Neural progenitor cell (in vitro differentiated cells): ENCODE measurements at regions not wholly inside any gene's neighbourhood (a gene's known extent, or its start where the extent isn't known, plus 50 kb on each side); places are given as distances from the start of the nearest gene placed in this dataset.

ENCODE experiments used
- DNase-seq: peaks from one replicate; pipeline ENCODE4 v3.0.0-alpha.2; 2016; ENCODE audit warnings: low spot score
- H2AFZ ChIP-seq: fragments of 200-600 bp; sonication (generic); replicated peaks from 2 replicates; pipeline ENCODE4 v1.6.1; 2016; ENCODE audit warnings: antibody characterized with exemption
- H3F3A ChIP-seq: fragments of 200-600 bp; sonication (generic); 2 replicates; pipeline ENCODE4 v1.6.1; 2016; ENCODE audit warnings: antibody characterized with exemption, low read depth
- H3K27ac ChIP-seq: fragments of 200-600 bp; sonication (generic); 2 replicates; pipeline ENCODE4 v1.5.1; 2016; ENCODE audit warnings: mild to moderate bottlenecking
- H3K27me3 ChIP-seq: fragments of 200-600 bp; sonication (generic); 2 replicates; pipeline ENCODE4 v1.6.1; 2016; ENCODE audit warnings: mild to moderate bottlenecking, moderate library complexity
- H3K36me3 ChIP-seq: fragments of 200-600 bp; sonication (generic); 2 replicates; pipeline ENCODE4 v1.5.1; 2016
- H3K4me1 ChIP-seq: fragments of 200-600 bp; sonication (generic); 2 replicates; pipeline ENCODE4 v1.6.1; 2016; ENCODE audit warnings: mixed run types
- H3K4me2 ChIP-seq: fragments of 200-600 bp; sonication (generic); 2 replicates; pipeline ENCODE4 v1.6.1; 2016
- H3K4me3 ChIP-seq: fragments of 200-600 bp; sonication (generic); 2 replicates; pipeline ENCODE4 v1.5.1; 2016
- H3K79me2 ChIP-seq: fragments of 200-600 bp; sonication (generic); 2 replicates; pipeline ENCODE4 v1.6.1; 2016; ENCODE audit warnings: low read depth
- H3K9ac ChIP-seq: fragments of 200-600 bp; sonication (generic); 2 replicates; pipeline ENCODE4 v1.6.1; 2016
- H3K9me3 ChIP-seq: fragments of 200-600 bp; sonication (generic); 2 replicates; pipeline ENCODE4 v1.5.1; 2016; ENCODE audit warnings: low read depth
- H4K20me1 ChIP-seq: fragments of 200-600 bp; sonication (generic); 2 replicates; pipeline ENCODE4 v1.6.1; 2016; ENCODE audit warnings: low read depth
- H3K27ac Mint-ChIP-seq: 3 replicates; pipeline ENCODE4 v1.8.0; 2021; ENCODE audit warnings: mixed read lengths
- H3K27me3 Mint-ChIP-seq: 2 replicates; pipeline ENCODE4 v1.8.0; 2022; ENCODE audit warnings: low read depth, mild to moderate bottlenecking, inconsistent platforms, moderate library complexity, mixed read lengths; ENCODE audit not compliant: insufficient read depth
- H3K36me3 Mint-ChIP-seq: 3 replicates; pipeline ENCODE4 v1.8.0; 2021; ENCODE audit warnings: mixed read lengths
- H3K4me1 Mint-ChIP-seq: 3 replicates; pipeline ENCODE4 v1.8.0; 2021; ENCODE audit warnings: mixed read lengths
- H3K4me3 Mint-ChIP-seq: 3 replicates; pipeline ENCODE4 v1.8.0; 2021; ENCODE audit warnings: mild to moderate bottlenecking, moderate library complexity, mixed read lengths
- H3K9me3 Mint-ChIP-seq: 3 replicates; pipeline ENCODE4 v1.8.0; 2020; ENCODE audit warnings: mixed read lengths
- EZH2 ChIP-seq: fragments of 200-600 bp; sonication (generic); IDR thresholded peaks from 2 replicates; pipeline ENCODE4 v1.6.1; 2017; ENCODE audit warnings: antibody characterized with exemption, mild to moderate bottlenecking, moderate library complexity
- EZH2phosphoT487 ChIP-seq: fragments of 200-600 bp; sonication (generic); IDR thresholded peaks from 2 replicates; pipeline ENCODE4 v1.6.1; 2017; ENCODE audit warnings: antibody characterized with exemption
- TF ChIP-seq, protein P1 (sequence below): fragments of 200-600 bp; sonication (generic); IDR thresholded peaks from 2 replicates; pipeline ENCODE4 v1.5.1; 2017; ENCODE audit warnings: antibody characterized with exemption, mild to moderate bottlenecking

DNA sequence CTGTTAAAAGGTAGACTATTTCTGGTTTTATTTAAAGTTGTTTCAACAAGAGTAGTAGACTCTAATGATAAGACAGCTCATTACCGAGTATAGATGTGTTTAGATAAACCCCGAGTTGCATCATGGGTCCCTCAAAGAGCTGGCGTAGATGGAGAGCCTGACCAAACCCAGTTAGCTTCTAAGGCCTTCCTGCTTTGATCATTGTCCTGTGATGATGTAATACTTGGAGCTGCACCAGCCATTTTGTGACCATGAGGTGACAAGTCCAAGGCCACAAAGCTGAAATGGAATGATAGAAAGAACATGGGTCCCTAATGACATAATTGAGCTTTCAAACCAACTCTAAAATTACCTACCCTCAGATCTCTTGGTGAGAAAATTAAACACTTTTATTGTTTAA is 66.6 kb upstream of the TAB3 start:
- Mint-ChIP-seq H3K36me3 (no peaks in the 10 kb centered on the region), H3K4me1 (peaks cover 4% of the 10 kb centered on the region), H3K27ac (no peak overlapping the region), H3K9me3 (peaks cover 5% of the 10 kb centered on the region), H3K4me3 (no peak overlapping the region), H3K27me3 (peaks cover 2% of the 10 kb centered on the region)
- Histone ChIP-seq H3K4me3 (no peak overlapping the region), H3K9me3 (no peaks in the 10 kb centered on the region), H3F3A (no peaks in the 10 kb centered on the region), H2AFZ (no peak overlapping the region), H3K4me1 (no peaks in the 10 kb centered on the region), H3K9ac (no peak overlapping the region), H3K27me3 (no peaks in the 10 kb centered on the region), H3K27ac (no peak overlapping the region), H3K79me2 (no peaks in the 10 kb centered on the region), H3K36me3 (no peaks in the 10 kb centered on the region), H4K20me1 (no peaks in the 10 kb centered on the region), H3K4me2 (no peak overlapping the region)
- no peak for TF ChIP-seq EZH2
- TF ChIP-seq, protein P1, sequence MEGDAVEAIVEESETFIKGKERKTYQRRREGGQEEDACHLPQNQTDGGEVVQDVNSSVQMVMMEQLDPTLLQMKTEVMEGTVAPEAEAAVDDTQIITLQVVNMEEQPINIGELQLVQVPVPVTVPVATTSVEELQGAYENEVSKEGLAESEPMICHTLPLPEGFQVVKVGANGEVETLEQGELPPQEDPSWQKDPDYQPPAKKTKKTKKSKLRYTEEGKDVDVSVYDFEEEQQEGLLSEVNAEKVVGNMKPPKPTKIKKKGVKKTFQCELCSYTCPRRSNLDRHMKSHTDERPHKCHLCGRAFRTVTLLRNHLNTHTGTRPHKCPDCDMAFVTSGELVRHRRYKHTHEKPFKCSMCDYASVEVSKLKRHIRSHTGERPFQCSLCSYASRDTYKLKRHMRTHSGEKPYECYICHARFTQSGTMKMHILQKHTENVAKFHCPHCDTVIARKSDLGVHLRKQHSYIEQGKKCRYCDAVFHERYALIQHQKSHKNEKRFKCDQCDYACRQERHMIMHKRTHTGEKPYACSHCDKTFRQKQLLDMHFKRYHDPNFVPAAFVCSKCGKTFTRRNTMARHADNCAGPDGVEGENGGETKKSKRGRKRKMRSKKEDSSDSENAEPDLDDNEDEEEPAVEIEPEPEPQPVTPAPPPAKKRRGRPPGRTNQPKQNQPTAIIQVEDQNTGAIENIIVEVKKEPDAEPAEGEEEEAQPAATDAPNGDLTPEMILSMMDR = no peak
- no peak for TF ChIP-seq EZH2phosphoT487
- no peak for DNase-seq

DNA sequence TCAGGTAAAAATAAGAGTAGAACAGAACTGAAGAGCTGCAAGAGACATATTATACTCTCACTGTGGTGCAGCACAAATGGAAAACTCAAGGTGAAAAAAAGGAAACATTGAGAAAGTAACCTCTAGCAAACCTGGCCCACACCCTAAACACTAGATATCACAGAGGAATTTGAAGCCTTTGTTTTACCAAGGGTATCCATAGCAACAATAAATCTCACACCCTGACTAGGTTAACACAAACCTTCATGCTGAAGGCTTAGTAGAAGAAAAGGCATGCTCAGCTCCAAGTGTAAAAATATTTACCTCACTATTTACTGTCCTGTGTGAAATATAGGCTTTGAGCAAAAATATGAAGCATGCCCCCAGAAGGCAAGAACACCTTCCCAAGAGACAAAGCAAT is 61.9 kb upstream of the TAB3 start:
- TF ChIP-seq EZH2 (no peak), EZH2phosphoT487 (no peak)
- TF ChIP-seq, protein P1 = no peak
- Mint-ChIP-seq H3K27me3 (no peaks in the 10 kb centered on the region), H3K9me3 (peaks cover 5% of the 10 kb centered on the region), H3K27ac (no peak overlapping the region), H3K36me3 (no peaks in the 10 kb centered on the region), H3K4me3 (no peak overlapping the region), H3K4me1 (no peaks in the 10 kb centered on the region)
- Histone ChIP-seq H3K4me3 (no peak overlapping the region), H3K27ac (no peak overlapping the region), H3K9ac (no peak overlapping the region), H3K27me3 (no peaks in the 10 kb centered on the region), H3K4me2 (no peak overlapping the region), H2AFZ (no peak overlapping the region), H4K20me1 (no peaks in the 10 kb centered on the region), H3K9me3 (no peaks in the 10 kb centered on the region), H3K36me3 (no peaks in the 10 kb centered on the region), H3K79me2 (no peaks in the 10 kb centered on the region), H3K4me1 (no peaks in the 10 kb centered on the region), H3F3A (no peaks in the 10 kb centered on the region)
- DNase-seq = no peak

DNA sequence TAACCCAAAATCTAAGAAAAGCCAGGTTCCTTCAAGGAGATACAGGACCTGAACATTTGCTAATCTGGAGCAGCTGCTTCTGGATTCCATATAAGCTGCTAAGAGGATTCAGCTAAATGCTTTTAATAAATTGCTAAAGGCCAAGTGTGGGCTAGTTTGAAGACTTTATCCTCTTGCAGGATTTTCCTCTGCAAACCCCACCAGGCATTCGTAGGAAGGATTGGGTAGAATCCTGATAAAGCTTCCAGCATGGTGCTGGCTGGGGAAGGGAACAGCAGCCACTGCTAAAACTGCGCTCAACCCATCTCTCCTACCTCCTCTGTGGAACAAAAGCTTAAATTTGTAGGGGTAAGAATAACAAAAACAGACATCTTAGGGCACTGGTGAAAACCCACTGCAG is 61.3 kb upstream of the TAB3 start:
- H3K9ac ChIP-seq = no peak overlapping the region
- no peak for DNase-seq
- H3K9me3 ChIP-seq = no peaks in the 10 kb centered on the region
- H2AFZ ChIP-seq = no peak overlapping the region
- H3K27me3 ChIP-seq = no peaks in the 10 kb centered on the region
- Mint-ChIP-seq H3K36me3 (no peaks in the 10 kb centered on the region), H3K4me3 (no peak overlapping the region), H3K27me3 (no peaks in the 10 kb centered on the region), H3K9me3 (peaks cover 5% of the 10 kb centered on the region), H3K4me1 (no peaks in the 10 kb centered on the region), H3K27ac (no peak overlapping the region)
- no peak overlapping the region for H3K4me2 ChIP-seq
- TF ChIP-seq, protein P1 = no peak
- TF ChIP-seq EZH2phosphoT487 = no peak
- TF ChIP-seq EZH2 = no peak
- H4K20me1 ChIP-seq = no peaks in the 10 kb centered on the region
- no peaks in the 10 kb centered on the region for H3K4me1 ChIP-seq
- H3K79me2 ChIP-seq = no peaks in the 10 kb centered on the region
- no peak overlapping the region for H3K27ac ChIP-seq
- H3K4me3 ChIP-seq = no peak overlapping the region
- no peaks in the 10 kb centered on the region for H3K36me3 ChIP-seq
- H3F3A ChIP-seq = no peaks in the 10 kb centered on the region

DNA sequence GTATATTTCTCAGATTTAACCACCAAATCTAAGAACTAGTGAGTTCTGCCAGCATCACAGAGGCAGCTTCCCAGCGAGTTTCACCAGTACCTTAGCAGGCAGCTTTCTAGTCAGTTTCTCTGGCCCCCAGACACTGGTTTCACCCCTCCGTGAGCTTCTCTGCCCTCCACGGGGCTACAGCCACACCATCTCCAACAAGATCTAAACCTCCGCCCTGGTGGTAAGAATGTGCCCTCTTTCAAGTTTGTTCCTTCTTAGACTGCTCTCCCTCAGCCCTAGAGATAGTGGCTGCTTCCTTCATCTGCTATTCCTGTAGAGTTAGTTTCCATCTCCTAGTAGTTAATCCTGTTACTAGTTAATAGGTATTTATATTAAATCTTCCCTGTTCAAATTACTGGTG is 60.5 kb upstream of the TAB3 start:
- Histone ChIP-seq H3K4me2 (no peak overlapping the region), H3K79me2 (no peaks in the 10 kb centered on the region), H3K4me1 (no peaks in the 10 kb centered on the region), H3F3A (no peaks in the 10 kb centered on the region), H3K9me3 (no peaks in the 10 kb centered on the region), H3K27me3 (no peaks in the 10 kb centered on the region), H4K20me1 (no peaks in the 10 kb centered on the region), H3K27ac (no peak overlapping the region), H3K4me3 (no peak overlapping the region), H3K9ac (no peak overlapping the region), H2AFZ (no peak overlapping the region), H3K36me3 (no peaks in the 10 kb centered on the region)
- Mint-ChIP-seq H3K9me3 (peaks cover 5% of the 10 kb centered on the region), H3K27ac (no peak overlapping the region), H3K4me1 (no peaks in the 10 kb centered on the region), H3K4me3 (no peak overlapping the region), H3K36me3 (no peaks in the 10 kb centered on the region), H3K27me3 (no peaks in the 10 kb centered on the region)
- TF ChIP-seq, protein P1 = no peak
- TF ChIP-seq EZH2phosphoT487 = no peak
- no peak for TF ChIP-seq EZH2
- DNase-seq = no peak
